ENCODE measurements at regions not wholly inside any gene's neighbourhood (a gene's known extent, or its start where the extent isn't known, plus 50 kb on each side); places are given as distances from the start of the nearest gene placed in this dataset.

- no peak overlapping the region for H3K4me3 ChIP-seq (ENCODE audit: low read depth, low read length)
- TF ChIP-seq MYC (IDR thresholded peaks at IDR 0.05; ENCODE audit: low read depth, low read length) (no peak), CTCF (IDR thresholded peaks at IDR 0.05; ENCODE audit: low read depth, low read length) (no peak), MAX (IDR thresholded peaks at IDR 0.05; ENCODE audit: low read depth, low read length) (no peak), POLR2A (IDR thresholded peaks at IDR 0.05; ENCODE audit: extremely low read depth, insufficient read length) (no peak)
These were observed 251.8 kb downstream of the ZEB2 start for GRCh38 chr2:144268036-144268678.

GRCh38 chr2:144267239-144267638 is 252.7 kb downstream of the ZEB2 start:
- no peak for TF ChIP-seq MAX (IDR thresholded peaks at IDR 0.05; ENCODE audit: low read depth, low read length)
- TF ChIP-seq CTCF (IDR thresholded peaks at IDR 0.05; ENCODE audit: low read depth, low read length), result no peak
- TF ChIP-seq POLR2A (IDR thresholded peaks at IDR 0.05; ENCODE audit: extremely low read depth, insufficient read length), result no peak
- TF ChIP-seq MYC (IDR thresholded peaks at IDR 0.05; ENCODE audit: low read depth, low read length), result no peak
- no peak overlapping the region for H3K4me3 ChIP-seq (ENCODE audit: low read depth, low read length)
- no peak for DNase-seq (ENCODE audit: low read depth)

More at GRCh38 chr2:144268036-144268678, 251.8 kb downstream of the ZEB2 start:
- peak; percentile 35 for DNase-seq (ENCODE audit: low read depth)

GRCh38 chr2:144265654-144266053 is 254.3 kb downstream of the ZEB2 start:
- DNase-seq (ENCODE audit: low read depth), result no peak
- H3K4me3 ChIP-seq (ENCODE audit: low read depth, low read length), result no peak overlapping the region
- TF ChIP-seq POLR2A (IDR thresholded peaks at IDR 0.05; ENCODE audit: extremely low read depth, insufficient read length), result no peak
- no peak for TF ChIP-seq MYC (IDR thresholded peaks at IDR 0.05; ENCODE audit: low read depth, low read length)
- no peak for TF ChIP-seq CTCF (IDR thresholded peaks at IDR 0.05; ENCODE audit: low read depth, low read length)
- TF ChIP-seq MAX (IDR thresholded peaks at IDR 0.05; ENCODE audit: low read depth, low read length), result no peak

GRCh38 chr2:144261966-144262365 is 258.0 kb downstream of the ZEB2 start:
- no peak for DNase-seq (ENCODE audit: low read depth)
- TF ChIP-seq CTCF (IDR thresholded peaks at IDR 0.05; ENCODE audit: low read depth, low read length) (no peak), MAX (IDR thresholded peaks at IDR 0.05; ENCODE audit: low read depth, low read length) (no peak), POLR2A (IDR thresholded peaks at IDR 0.05; ENCODE audit: extremely low read depth, insufficient read length) (no peak), MYC (IDR thresholded peaks at IDR 0.05; ENCODE audit: low read depth, low read length) (no peak)
- H3K4me3 ChIP-seq (ENCODE audit: low read depth, low read length), result no peak overlapping the region

GRCh38 chr2:144261336-144261735 is 258.6 kb downstream of the ZEB2 start:
- H3K4me3 ChIP-seq (ENCODE audit: low read depth, low read length), result no peak overlapping the region
- no peak for TF ChIP-seq POLR2A (IDR thresholded peaks at IDR 0.05; ENCODE audit: extremely low read depth, insufficient read length)
- no peak for TF ChIP-seq CTCF (IDR thresholded peaks at IDR 0.05; ENCODE audit: low read depth, low read length)
- TF ChIP-seq MYC (IDR thresholded peaks at IDR 0.05; ENCODE audit: low read depth, low read length), result no peak
- TF ChIP-seq MAX (IDR thresholded peaks at IDR 0.05; ENCODE audit: low read depth, low read length), result no peak
- no peak for DNase-seq (ENCODE audit: low read depth)
